Fibroblast of skin of right quadriceps (primary cell): ENCODE measurements at regions not wholly inside any gene's neighbourhood (a gene's known extent, or its start where the extent isn't known, plus 50 kb on each side); places are given as distances from the start of the nearest gene placed in this dataset.
"Not testable (repeated sequence)": the region's sequence is repeated elsewhere in the genome, so short reads cannot be mapped to it uniquely, and the experiment has no call there.

Experiments
- DNase-seq: peaks from one replicate; pipeline ENCODE4 v3.0.0-alpha.2; 2013

- no peak for DNase-seq
Observed at GRCh38 chr6:112464901-112465665, 118.0 kb downstream of the RFPL4B start.

GRCh38 chr6:112466373-112467151 lies 119.4 kb downstream of the RFPL4B start:
- DNase-seq: peak; percentile 86

- peak; percentile 77 for DNase-seq
Observed at GRCh38 chr6:112468359-112468758, 121.2 kb downstream of the RFPL4B start.

GRCh38 chr6:112469306-112469705 lies 122.2 kb downstream of the RFPL4B start:
- DNase-seq: no peak

- no peak for DNase-seq
Observed at GRCh38 chr6:112470376-112470775, 123.2 kb downstream of the RFPL4B start.

- no peak for DNase-seq
Observed at GRCh38 chr6:112470950-112471349, 123.8 kb downstream of the RFPL4B start.

- peak; percentile 93 for DNase-seq
Observed at GRCh38 chr6:112475083-112475482, 128.0 kb downstream of the RFPL4B start.

GRCh38 chr6:112477125-112477524 lies 130.0 kb downstream of the RFPL4B start:
- DNase-seq: no peak

GRCh38 chr6:112478036-112478435 lies 130.9 kb downstream of the RFPL4B start:
- no peak for DNase-seq

GRCh38 chr6:112479975-112480374 lies 132.8 kb downstream of the RFPL4B start:
- not testable (repeated sequence) for DNase-seq

- peak; percentile 48 for DNase-seq
Observed at GRCh38 chr6:112480553-112480952, 133.4 kb downstream of the RFPL4B start.

GRCh38 chr6:112481211-112481610 lies 134.1 kb downstream of the RFPL4B start:
- DNase-seq: no peak

- no peak for DNase-seq
Observed at GRCh38 chr6:112482373-112482772, 135.2 kb downstream of the RFPL4B start.

GRCh38 chr6:112485120-112485826 lies 138.1 kb downstream of the RFPL4B start:
- no peak for DNase-seq

- DNase-seq: no peak
Observed at GRCh38 chr6:112485827-112486212, 138.7 kb downstream of the RFPL4B start.

- DNase-seq: no peak
Observed at GRCh38 chr6:112486454-112486853, 139.3 kb downstream of the RFPL4B start.

- no peak for DNase-seq
Observed at GRCh38 chr6:112488238-112488637, 141.1 kb downstream of the RFPL4B start.

GRCh38 chr6:112501705-112502104 lies 154.6 kb downstream of the RFPL4B start:
- DNase-seq: peak; percentile 72

GRCh38 chr6:112502351-112503090 lies 155.4 kb downstream of the RFPL4B start:
- DNase-seq: peak; percentile 51

GRCh38 chr6:112503091-112503596 lies 156.0 kb downstream of the RFPL4B start:
- no peak for DNase-seq

GRCh38 chr6:112504621-112505020 lies 157.5 kb downstream of the RFPL4B start:
- no peak for DNase-seq

- no peak for DNase-seq
Observed at GRCh38 chr6:112511441-112511840, 164.3 kb downstream of the RFPL4B start.

- DNase-seq: no peak
Observed at GRCh38 chr6:112513175-112513574, 166.0 kb downstream of the RFPL4B start.
